HG03520 (cell line): ENCODE measurements at regions not wholly inside any gene's neighbourhood (a gene's known extent, or its start where the extent isn't known, plus 50 kb on each side); places are given as distances from the start of the nearest gene placed in this dataset.

Source experiments
- ATAC-seq: cut with Tn5 transposase; IDR thresholded peaks from one replicate; pipeline ENCODE4 v1.9.1; 2021; ENCODE audit warnings: mild to moderate bottlenecking, moderate library complexity; ENCODE audit not compliant: unreplicated experiment

- no peak for ATAC-seq
Observed at GRCh38 chr1:199303035-199303434, 664.2 kb downstream of the PTPRC start.

GRCh38 chr1:199305053-199305452 is 666.2 kb downstream of the PTPRC start:
- no peak for ATAC-seq

- no peak for ATAC-seq
Observed at GRCh38 chr1:199307496-199308264, 668.8 kb downstream of the PTPRC start.

GRCh38 chr1:199308349-199308846 is 669.6 kb downstream of the PTPRC start:
- no peak for ATAC-seq

GRCh38 chr1:199310708-199311107 is 671.9 kb downstream of the PTPRC start:
- no peak for ATAC-seq

- no peak for ATAC-seq
Observed at GRCh38 chr1:199311478-199312262, 672.8 kb downstream of the PTPRC start.

GRCh38 chr1:199312626-199313025 is 673.8 kb downstream of the PTPRC start:
- no peak for ATAC-seq

GRCh38 chr1:199313444-199313843 is 674.6 kb downstream of the PTPRC start:
- ATAC-seq, result no peak

GRCh38 chr1:199319341-199319740 is 680.5 kb downstream of the PTPRC start:
- ATAC-seq, result no peak

GRCh38 chr1:199322278-199322677 is 683.4 kb downstream of the PTPRC start:
- ATAC-seq, result no peak

- no peak for ATAC-seq
Observed at GRCh38 chr1:199333180-199333579, 694.3 kb upstream of the NR5A2 start.

GRCh38 chr1:199335496-199335895 is 692.0 kb upstream of the NR5A2 start:
- no peak for ATAC-seq

GRCh38 chr1:199336745-199337640 is 690.5 kb upstream of the NR5A2 start:
- ATAC-seq, result no peak

GRCh38 chr1:199338760-199339159 is 688.8 kb upstream of the NR5A2 start:
- no peak for ATAC-seq

- no peak for ATAC-seq
Observed at GRCh38 chr1:199352351-199352750, 675.2 kb upstream of the NR5A2 start.

GRCh38 chr1:199353906-199354305 is 673.6 kb upstream of the NR5A2 start:
- ATAC-seq, result no peak

GRCh38 chr1:199356561-199356960 is 670.9 kb upstream of the NR5A2 start:
- no peak for ATAC-seq

GRCh38 chr1:199357599-199357998 is 669.9 kb upstream of the NR5A2 start:
- ATAC-seq, result no peak

GRCh38 chr1:199362996-199363395 is 664.5 kb upstream of the NR5A2 start:
- no peak for ATAC-seq

- ATAC-seq, result no peak
Observed at GRCh38 chr1:199373139-199373538, 654.4 kb upstream of the NR5A2 start.

GRCh38 chr1:199377211-199377610 is 650.3 kb upstream of the NR5A2 start:
- ATAC-seq, result no peak
